ENCODE measurements at regions not wholly inside any gene's neighbourhood (a gene's known extent, or its start where the extent isn't known, plus 50 kb on each side); places are given as distances from the start of the nearest gene placed in this dataset.

DNA sequence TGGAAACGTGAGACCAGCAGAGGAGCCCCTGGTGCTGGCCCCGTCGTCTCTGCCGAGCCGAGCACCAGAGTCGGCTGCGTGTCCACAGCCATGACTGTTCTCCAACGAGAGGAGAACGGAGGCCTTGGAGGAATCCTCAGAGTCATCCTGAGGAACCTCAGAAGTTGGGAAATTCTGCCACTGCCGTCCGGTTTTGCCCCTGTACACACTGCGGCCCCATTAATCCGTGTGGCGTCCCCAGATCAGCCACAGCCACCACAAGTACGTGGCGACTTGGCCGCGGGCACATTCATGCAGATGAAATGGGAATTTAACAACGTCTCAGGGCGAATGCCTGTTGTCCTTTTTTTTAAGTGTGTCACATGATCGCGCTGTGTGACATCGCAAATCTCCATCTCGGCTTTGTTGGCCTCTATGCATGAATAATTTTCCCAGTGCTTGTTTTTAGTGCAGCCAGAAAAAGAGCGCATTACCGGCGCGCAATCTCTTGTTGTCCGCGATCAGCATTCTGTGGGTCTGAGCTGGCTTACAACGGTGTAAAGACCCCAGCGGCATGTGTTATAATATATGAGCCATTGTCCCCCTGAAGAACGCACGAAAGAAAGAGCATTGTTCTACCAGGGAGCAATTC, 323.0 kb upstream of the IRX4 start:
- CTCF ChIA-PET (ENCODE audit: partially characterized antibody) = no interaction called here
- Histone ChIP-seq H2BK5ac (ENCODE audit: low read depth, low read length) (no peak overlapping the region), H3K4me1 (replicated peaks in 1 of 4; ENCODE audit: control insufficient read depth in 3 of 4, insufficient read depth in 4 of 4, low read length in 3 of 4) (peaks cover 0 to 6% (median 4%) of the 10 kb centered on the region in 4 experiments; a peak in 4 of 7 replicates), H4K20me1 (replicated peaks in 1 of 2; ENCODE audit: control insufficient read depth in 1 of 2, insufficient read depth in 2 of 2, low read length in 2 of 2) (no peaks in the 10 kb centered on the region), H3K9ac (replicated peaks in 1 of 4; ENCODE audit: extremely low read depth in 1 of 4, low read depth in 3 of 4, low read length in 3 of 4) (no peak overlapping the region), H4K8ac (ENCODE audit: extremely low read depth, insufficient read depth, low read length) (no peak overlapping the region; the same call in 1 of the 2 replicates), H3K23me2 (ENCODE audit: low read depth, low read length) (no peaks in the 10 kb centered on the region), H2BK20ac (ENCODE audit: low read length) (no peak overlapping the region), H3K18ac (ENCODE audit: extremely low read depth, low read length) (no peak overlapping the region; the same call in 1 of the 2 replicates), H2BK12ac (ENCODE audit: low read depth, low read length) (no peak overlapping the region), H4K5ac (ENCODE audit: insufficient read length, low read depth, low read length) (no peak overlapping the region), H3K79me2 (ENCODE audit: control insufficient read depth in 1 of 2, insufficient read depth in 2 of 2, low read length in 2 of 2) (no peaks in the 10 kb centered on the region), H3K14ac (ENCODE audit: insufficient read length) (no peak overlapping the region), H2AK5ac (ENCODE audit: low read depth, low read length) (no peak overlapping the region), H3K4me3 (ENCODE audit: extremely low read depth in 1 of 4, insufficient read depth in 2 of 4, low read depth in 3 of 4, low read length in 4 of 4) (no peak overlapping the region), H2BK120ac (replicated peaks; ENCODE audit: low read depth, low read length) (no peak overlapping the region), H3K27ac (ENCODE audit: low read depth, low read length) (no peak overlapping the region), H3K23ac (ENCODE audit: insufficient read length) (no peak overlapping the region), H2AFZ (ENCODE audit: low read length) (no peak overlapping the region), H3K36me3 (ENCODE audit: control insufficient read depth in 2 of 4, insufficient read depth in 4 of 4, low read length in 3 of 4) (no peaks in the 10 kb centered on the region), H4K91ac (replicated peaks; ENCODE audit: insufficient read length, low read length) (no peak overlapping the region), H3K79me1 (ENCODE audit: low read depth, low read length) (no peaks in the 10 kb centered on the region), H3K27me3 (replicated peaks in 1 of 4; ENCODE audit: control insufficient read depth in 3 of 4, extremely low read depth in 1 of 4, insufficient read depth in 3 of 4, low read length in 3 of 4) (no peaks in the 10 kb centered on the region; a peak in 2 of 7 replicates), H2BK15ac (ENCODE audit: low read length) (no peak overlapping the region), H3K4ac (replicated peaks; ENCODE audit: insufficient read length, low read depth, low read length) (no peak overlapping the region), H3K56ac (replicated peaks; ENCODE audit: insufficient read length, low read depth, low read length) (no peak overlapping the region), H3K4me2 (ENCODE audit: insufficient read depth in 1 of 2, low read depth in 2 of 2, low read length in 2 of 2) (no peak overlapping the region), H3K9me3 (ENCODE audit: insufficient read depth in 2 of 2, low read depth in 1 of 2, low read length in 1 of 2) (no peaks in the 10 kb centered on the region)
- WGBS, 2 experiments (ENCODE audit: extremely low coverage in 1 of 2, insufficient coverage in 1 of 2, insufficient read length in 1 of 2, insufficient replicate concordance in 2 of 2, low coverage in 1 of 2, low lambda C conversion rate in 2 of 2, missing lambda C conversion rate in 1 of 2) = 96% methylated on average over 34 of the region's 34 CpGs; no CpG with 5 or more reads in 1 of the 2 experiments
- DNase-seq (ENCODE audit: low read depth in 1 of 2, low spot score in 2 of 2) (no peak), FAIRE-seq (no peak)
- POLR2A ChIA-PET (ENCODE audit: partially characterized antibody) = no interaction called here
- TF ChIP-seq CREB1 (IDR thresholded peaks at IDR 0.05) = no peak
- no peak for TF ChIP-seq ATF3 (IDR thresholded peaks at IDR 0.05; ENCODE audit: insufficient read depth, low read depth, low read length)
- no peak for TF ChIP-seq NANOG (IDR thresholded peaks at IDR 0.05; ENCODE audit: insufficient read depth, low read depth, low read length, poor library complexity, severe bottlenecking)
- TF ChIP-seq BRCA1 (IDR thresholded peaks at IDR 0.05; ENCODE audit: low read depth, low read length) = no peak
- no peak for TF ChIP-seq RNF2 (IDR thresholded peaks at IDR 0.05; ENCODE audit: borderline replicate concordance, low read depth, low read length, missing control alignments, poor library complexity, severe bottlenecking)
- no peak for TF ChIP-seq SP1 (IDR thresholded peaks at IDR 0.05; ENCODE audit: low read depth, low read length)
- TF ChIP-seq RAD21 (IDR thresholded peaks at IDR 0.05 in 1 of 2, conservative IDR thresholded peaks at IDR 0.05 in 1 of 2; ENCODE audit: low read depth in 2 of 2, low read length in 2 of 2) = no peak
- TF ChIP-seq JUND (IDR thresholded peaks at IDR 0.05; ENCODE audit: low read length) = no peak
- no peak for TF ChIP-seq SP4 (IDR thresholded peaks at IDR 0.05; ENCODE audit: low read length)
- TF ChIP-seq HDAC6 (IDR thresholded peaks at IDR 0.05; ENCODE audit: low read depth, low read length) = no peak
- TF ChIP-seq KDM1A (IDR thresholded peaks at IDR 0.05; ENCODE audit: borderline replicate concordance, low read length) = no peak
- TF ChIP-seq RFX5 (IDR thresholded peaks at IDR 0.05; ENCODE audit: borderline replicate concordance, low read depth, low read length) = no peak
- TF ChIP-seq GABPA (IDR thresholded peaks at IDR 0.05; ENCODE audit: borderline replicate concordance, insufficient read depth, low read length) = no peak

All from H1 (cell line).